Activated CD4-positive, alpha-beta T cell treated with anti-CD3 and anti-CD28 coated beads, Interleukin-2, amount 10 ng/mL, durations not matched to agents 24 days and 14 days (primary cell): ENCODE measurements at regions not wholly inside any gene's neighbourhood (a gene's known extent, or its start where the extent isn't known, plus 50 kb on each side); places are given as distances from the start of the nearest gene placed in this dataset.

Source experiments
- DNase-seq: peaks from one replicate; pipeline ENCODE4 v3.0.0; 2022
- H3K27ac Mint-ChIP-seq: one replicate; pipeline ENCODE4 v1.8.0; 2022; ENCODE audit warnings: mild to moderate bottlenecking, mixed read lengths
- H3K27me3 Mint-ChIP-seq: one replicate; pipeline ENCODE4 v1.8.0; 2022; ENCODE audit warnings: mixed read lengths
- H3K36me3 Mint-ChIP-seq: one replicate; pipeline ENCODE4 v1.8.0; 2022; ENCODE audit warnings: low read depth, mild to moderate bottlenecking, mixed read lengths
- H3K4me1 Mint-ChIP-seq: one replicate; pipeline ENCODE4 v1.8.0; 2021; ENCODE audit warnings: mixed read lengths
- H3K4me3 Mint-ChIP-seq: one replicate; pipeline ENCODE4 v1.8.0; 2022; ENCODE audit warnings: mild to moderate bottlenecking, moderate library complexity, mixed read lengths
- H3K9me3 Mint-ChIP-seq: one replicate; pipeline ENCODE4 v1.8.0; 2021; ENCODE audit warnings: mixed read lengths
- intact Hi-C: fragments of 100-400 bp; cut with micrococcal nuclease; formaldehyde crosslinking; loops from one replicate; pipeline ENCODE4 v1.15.1; 2023

GRCh38 chr7:42473099-42473498 lies 236.1 kb upstream of the GLI3 start:
- H3K36me3 Mint-ChIP-seq, result no peaks in the 10 kb centered on the region
- H3K27me3 Mint-ChIP-seq, result no peaks in the 10 kb centered on the region
- no peak for DNase-seq
- intact Hi-C loops, result no loop called here
- no peak overlapping the region for H3K27ac Mint-ChIP-seq
- H3K4me1 Mint-ChIP-seq, result peaks cover 3% of the 10 kb centered on the region
- peaks cover 11% of the 10 kb centered on the region for H3K9me3 Mint-ChIP-seq
- no peak overlapping the region for H3K4me3 Mint-ChIP-seq

GRCh38 chr7:42471573-42472174 lies 234.7 kb upstream of the GLI3 start:
- no peak overlapping the region for H3K27ac Mint-ChIP-seq
- intact Hi-C loops, result no loop called here

GRCh38 chr7:42469341-42469740 lies 232.3 kb upstream of the GLI3 start:
- H3K36me3 Mint-ChIP-seq, result no peaks in the 10 kb centered on the region

More at GRCh38 chr7:42471573-42472174, 234.7 kb upstream of the GLI3 start:
- H3K4me1 Mint-ChIP-seq, result peaks cover 3% of the 10 kb centered on the region
- no peaks in the 10 kb centered on the region for H3K27me3 Mint-ChIP-seq
- no peak for DNase-seq
- no peak overlapping the region for H3K4me3 Mint-ChIP-seq
- H3K36me3 Mint-ChIP-seq, result no peaks in the 10 kb centered on the region
- H3K9me3 Mint-ChIP-seq, result peaks cover 11% of the 10 kb centered on the region

GRCh38 chr7:42468471-42468870 lies 231.5 kb upstream of the GLI3 start:
- peaks cover 3% of the 10 kb centered on the region for H3K4me1 Mint-ChIP-seq
- no peak overlapping the region for H3K27ac Mint-ChIP-seq
- no peaks in the 10 kb centered on the region for H3K27me3 Mint-ChIP-seq
- intact Hi-C loops, result no loop called here
- H3K36me3 Mint-ChIP-seq, result no peaks in the 10 kb centered on the region
- no peak overlapping the region for H3K4me3 Mint-ChIP-seq
- peaks cover 5% of the 10 kb centered on the region for H3K9me3 Mint-ChIP-seq
- DNase-seq, result no peak

More at GRCh38 chr7:42469341-42469740, 232.3 kb upstream of the GLI3 start:
- intact Hi-C loops, result no loop called here
- Mint-ChIP-seq H3K9me3 (peaks cover 8% of the 10 kb centered on the region), H3K27ac (no peak overlapping the region), H3K4me3 (no peak overlapping the region), H3K27me3 (no peaks in the 10 kb centered on the region), H3K4me1 (peaks cover 3% of the 10 kb centered on the region)
- no peak for DNase-seq

- Mint-ChIP-seq H3K36me3 (no peaks in the 10 kb centered on the region), H3K27me3 (no peaks in the 10 kb centered on the region), H3K27ac (no peak overlapping the region), H3K4me3 (no peak overlapping the region), H3K9me3 (no peaks in the 10 kb centered on the region), H3K4me1 (no peaks in the 10 kb centered on the region)
- intact Hi-C loops, result no loop called here
- DNase-seq, result no peak
These were observed 224.5 kb upstream of the GLI3 start for GRCh38 chr7:42461537-42461936.

GRCh38 chr7:42460933-42461332 lies 223.9 kb upstream of the GLI3 start:
- intact Hi-C loops, result no loop called here
- Mint-ChIP-seq H3K36me3 (no peaks in the 10 kb centered on the region), H3K9me3 (no peaks in the 10 kb centered on the region), H3K4me3 (no peak overlapping the region), H3K4me1 (no peaks in the 10 kb centered on the region), H3K27ac (no peak overlapping the region), H3K27me3 (no peaks in the 10 kb centered on the region)
- no peak for DNase-seq

- Mint-ChIP-seq H3K27me3 (no peaks in the 10 kb centered on the region), H3K36me3 (no peaks in the 10 kb centered on the region), H3K9me3 (no peaks in the 10 kb centered on the region), H3K4me3 (no peak overlapping the region), H3K27ac (no peak overlapping the region), H3K4me1 (no peaks in the 10 kb centered on the region)
- intact Hi-C loops, result no loop called here
- DNase-seq, result peak; percentile 26
These were observed 223.1 kb upstream of the GLI3 start for GRCh38 chr7:42460148-42460547.

GRCh38 chr7:42457663-42458062 lies 220.7 kb upstream of the GLI3 start:
- Mint-ChIP-seq H3K4me3 (no peak overlapping the region), H3K27ac (no peak overlapping the region), H3K9me3 (no peaks in the 10 kb centered on the region), H3K27me3 (no peaks in the 10 kb centered on the region), H3K36me3 (no peaks in the 10 kb centered on the region), H3K4me1 (no peaks in the 10 kb centered on the region)
- no peak for DNase-seq
- intact Hi-C loops, result no loop called here

GRCh38 chr7:42456756-42457276 lies 219.8 kb upstream of the GLI3 start:
- no peaks in the 10 kb centered on the region for H3K27me3 Mint-ChIP-seq
- H3K4me1 Mint-ChIP-seq, result no peaks in the 10 kb centered on the region
- peak; percentile 13 for DNase-seq

GRCh38 chr7:42456267-42456666 lies 219.3 kb upstream of the GLI3 start:
- no peak overlapping the region for H3K4me3 Mint-ChIP-seq

More at GRCh38 chr7:42456756-42457276, 219.8 kb upstream of the GLI3 start:
- H3K27ac Mint-ChIP-seq, result no peak overlapping the region
- no peaks in the 10 kb centered on the region for H3K9me3 Mint-ChIP-seq
- no peak overlapping the region for H3K4me3 Mint-ChIP-seq
- no peaks in the 10 kb centered on the region for H3K36me3 Mint-ChIP-seq
- intact Hi-C loops, result no loop called here

GRCh38 chr7:42453931-42454361 lies 216.9 kb upstream of the GLI3 start:
- Mint-ChIP-seq H3K9me3 (no peaks in the 10 kb centered on the region), H3K36me3 (no peaks in the 10 kb centered on the region), H3K4me3 (no peak overlapping the region), H3K27me3 (no peaks in the 10 kb centered on the region), H3K4me1 (no peaks in the 10 kb centered on the region), H3K27ac (no peak overlapping the region)
- intact Hi-C loops, result no loop called here
- no peak for DNase-seq

More at GRCh38 chr7:42456267-42456666, 219.3 kb upstream of the GLI3 start:
- Mint-ChIP-seq H3K9me3 (no peaks in the 10 kb centered on the region), H3K27ac (no peak overlapping the region), H3K27me3 (no peaks in the 10 kb centered on the region), H3K36me3 (no peaks in the 10 kb centered on the region), H3K4me1 (no peaks in the 10 kb centered on the region)
- peak; percentile 15 for DNase-seq
- intact Hi-C loops, result no loop called here

- Mint-ChIP-seq H3K27ac (no peak overlapping the region), H3K9me3 (no peaks in the 10 kb centered on the region), H3K4me3 (no peak overlapping the region), H3K27me3 (no peaks in the 10 kb centered on the region), H3K4me1 (no peaks in the 10 kb centered on the region), H3K36me3 (no peaks in the 10 kb centered on the region)
- DNase-seq, result no peak
- intact Hi-C loops, result no loop called here
These were observed 215.3 kb upstream of the GLI3 start for GRCh38 chr7:42452356-42452755.

- no peak overlapping the region for H3K4me3 Mint-ChIP-seq
- no peaks in the 10 kb centered on the region for H3K4me1 Mint-ChIP-seq
- intact Hi-C loops, result no loop called here
- no peaks in the 10 kb centered on the region for H3K27me3 Mint-ChIP-seq
- no peak overlapping the region for H3K27ac Mint-ChIP-seq
- H3K36me3 Mint-ChIP-seq, result no peaks in the 10 kb centered on the region
- H3K9me3 Mint-ChIP-seq, result no peaks in the 10 kb centered on the region
- no peak for DNase-seq
These were observed 212.4 kb upstream of the GLI3 start for GRCh38 chr7:42449431-42449830.

- H3K9me3 Mint-ChIP-seq, result no peaks in the 10 kb centered on the region
- H3K4me3 Mint-ChIP-seq, result no peak overlapping the region
- H3K36me3 Mint-ChIP-seq, result no peaks in the 10 kb centered on the region
- H3K4me1 Mint-ChIP-seq, result no peaks in the 10 kb centered on the region
- H3K27ac Mint-ChIP-seq, result no peak overlapping the region
- DNase-seq, result no peak
- intact Hi-C loops, result no loop called here
- no peaks in the 10 kb centered on the region for H3K27me3 Mint-ChIP-seq
These were observed 211.9 kb upstream of the GLI3 start for GRCh38 chr7:42448901-42449300.

- Mint-ChIP-seq H3K4me1 (no peaks in the 10 kb centered on the region), H3K27ac (no peak overlapping the region), H3K27me3 (no peaks in the 10 kb centered on the region), H3K36me3 (no peaks in the 10 kb centered on the region), H3K4me3 (no peak overlapping the region), H3K9me3 (peaks cover 4% of the 10 kb centered on the region)
- intact Hi-C loops, result no loop called here
- DNase-seq, result no peak
These were observed 208.7 kb upstream of the GLI3 start for GRCh38 chr7:42445691-42446090.
